ENCODE measurements at regions not wholly inside any gene's neighbourhood (a gene's known extent, or its start where the extent isn't known, plus 50 kb on each side); places are given as distances from the start of the nearest gene placed in this dataset.

DNA sequence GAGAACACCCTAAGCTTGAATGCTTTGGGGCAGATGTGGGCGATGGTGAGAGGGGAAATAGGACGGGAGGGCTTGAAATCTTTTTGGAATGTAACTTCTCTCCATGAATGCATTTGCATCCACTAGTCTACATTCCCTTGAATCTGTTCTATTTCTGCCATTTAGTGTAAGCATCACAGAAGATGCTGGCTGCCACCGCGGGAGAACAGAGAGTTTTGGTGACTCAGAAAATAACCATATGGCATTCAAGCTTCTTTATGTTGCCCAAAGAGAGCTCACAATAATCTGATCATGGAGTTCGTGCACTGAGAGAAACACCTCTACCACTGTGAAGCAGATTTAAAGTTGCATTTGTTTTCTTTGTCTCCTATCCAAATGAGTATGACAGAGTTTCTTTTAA is 52.6 kb upstream of the OTX2 start:
- H2BK120ac ChIP-seq (ENCODE audit: low read depth, low read length, poor library complexity, severe bottlenecking): no peak overlapping the region
- no peak overlapping the region for H2BK12ac ChIP-seq (ENCODE audit: insufficient read length, low read depth, low read length)
- no peak overlapping the region for H3K4ac ChIP-seq (ENCODE audit: low read depth, low read length)
- H4K5ac ChIP-seq (ENCODE audit: insufficient read length, low read depth, low read length): no peak overlapping the region
- H3K4me2 ChIP-seq (ENCODE audit: insufficient read depth, insufficient read length, low read length): no peak overlapping the region
- Mint-ChIP-seq H3K4me1 (peaks cover 35 to 36% of the 10 kb centered on the region in 2 experiments), H3K27ac (peak overlapping the region in 1 of 3 experiments; percentile 16; a peak in 1 of 7 replicates), H3K27me3 (ENCODE audit: low read depth) (peaks cover 4% of the 10 kb centered on the region; the same call in 1 of the 2 replicates), H3K36me3 (ENCODE audit: insufficient read depth in 1 of 3, low read depth in 3 of 3) (no peaks in the 10 kb centered on the region), H3K9me3 (no peaks in the 10 kb centered on the region), H3K4me3 (no peak overlapping the region)
- no peaks in the 10 kb centered on the region for H4K20me1 ChIP-seq (ENCODE audit: control insufficient read depth, insufficient read depth, insufficient read length)
- TF ChIP-seq, protein P1, sequence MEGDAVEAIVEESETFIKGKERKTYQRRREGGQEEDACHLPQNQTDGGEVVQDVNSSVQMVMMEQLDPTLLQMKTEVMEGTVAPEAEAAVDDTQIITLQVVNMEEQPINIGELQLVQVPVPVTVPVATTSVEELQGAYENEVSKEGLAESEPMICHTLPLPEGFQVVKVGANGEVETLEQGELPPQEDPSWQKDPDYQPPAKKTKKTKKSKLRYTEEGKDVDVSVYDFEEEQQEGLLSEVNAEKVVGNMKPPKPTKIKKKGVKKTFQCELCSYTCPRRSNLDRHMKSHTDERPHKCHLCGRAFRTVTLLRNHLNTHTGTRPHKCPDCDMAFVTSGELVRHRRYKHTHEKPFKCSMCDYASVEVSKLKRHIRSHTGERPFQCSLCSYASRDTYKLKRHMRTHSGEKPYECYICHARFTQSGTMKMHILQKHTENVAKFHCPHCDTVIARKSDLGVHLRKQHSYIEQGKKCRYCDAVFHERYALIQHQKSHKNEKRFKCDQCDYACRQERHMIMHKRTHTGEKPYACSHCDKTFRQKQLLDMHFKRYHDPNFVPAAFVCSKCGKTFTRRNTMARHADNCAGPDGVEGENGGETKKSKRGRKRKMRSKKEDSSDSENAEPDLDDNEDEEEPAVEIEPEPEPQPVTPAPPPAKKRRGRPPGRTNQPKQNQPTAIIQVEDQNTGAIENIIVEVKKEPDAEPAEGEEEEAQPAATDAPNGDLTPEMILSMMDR (conservative IDR thresholded peaks at IDR 0.05): no peak
- H3K4me1 ChIP-seq (ENCODE audit: insufficient read depth, low read length): no peaks in the 10 kb centered on the region
- H2BK5ac ChIP-seq (ENCODE audit: insufficient read length, low read length): no peak overlapping the region
- no peaks in the 10 kb centered on the region for H3K9me3 ChIP-seq (ENCODE audit: control insufficient read depth, low read depth, low read length)
- H3K14ac ChIP-seq (ENCODE audit: insufficient read depth, low read length): no peak overlapping the region
- H2BK15ac ChIP-seq (ENCODE audit: low read depth, low read length): no peak overlapping the region
- H4K8ac ChIP-seq (replicated peaks; ENCODE audit: insufficient read length, low read depth, low read length): no peak overlapping the region
- H3K79me2 ChIP-seq (ENCODE audit: insufficient read depth, low read length): no peaks in the 10 kb centered on the region
- H3K9ac ChIP-seq (ENCODE audit: extremely low read depth, insufficient read length, low read length): no peak overlapping the region
- no peak overlapping the region for H3K27ac ChIP-seq (ENCODE audit: insufficient read length, low read depth, low read length)
- no peak overlapping the region for H3K56ac ChIP-seq (ENCODE audit: insufficient read length, low read depth, low read length)
- H2AK5ac ChIP-seq (ENCODE audit: insufficient read length, low read length): no peak overlapping the region
- H4K91ac ChIP-seq (ENCODE audit: insufficient read length, low read depth, low read length): no peak overlapping the region
- no peaks in the 10 kb centered on the region for H3K23me2 ChIP-seq (ENCODE audit: insufficient read length, low read depth, low read length, poor library complexity, severe bottlenecking)
- H3K27me3 ChIP-seq (ENCODE audit: insufficient read depth, low read length): no peaks in the 10 kb centered on the region; the same call in 1 of the 2 replicates
- WGBS (ENCODE audit: extremely low coverage, insufficient read length, low lambda C conversion rate): no CpG with 5 or more reads among the region's 5 CpGs
- H3K23ac ChIP-seq (ENCODE audit: insufficient read length, low read depth, low read length): no peak overlapping the region
- no peak overlapping the region for H3K18ac ChIP-seq (ENCODE audit: insufficient read length, low read depth, low read length)
- no peak overlapping the region for H2AFZ ChIP-seq (ENCODE audit: low read length)
- H3K79me1 ChIP-seq (ENCODE audit: insufficient read depth, low read depth, low read length, poor library complexity, severe bottlenecking): no peaks in the 10 kb centered on the region
- no peak for DNase-seq
- H3T11ph ChIP-seq (ENCODE audit: low read length): no peak overlapping the region
- H2BK20ac ChIP-seq (ENCODE audit: low read depth, low read length, poor library complexity, severe bottlenecking): no peak overlapping the region

Measured in H9 (cell line).